MCF 10A (cell line): ENCODE measurements at regions not wholly inside any gene's neighbourhood (a gene's known extent, or its start where the extent isn't known, plus 50 kb on each side); places are given as distances from the start of the nearest gene placed in this dataset.

ENCODE experiments used
- BruUV-seq: library from RNA; stranded (reverse); fragments of 400-500 nt; replicated peaks from 2 replicates; lab custom pipeline; 2021; lab: Mats Ljungman, UMichigan
- CTCF ChIA-PET: fragments of 300-600 bp; sonication (Branson Sonifier 250); formaldehyde crosslinking; extraction: SDS; loops from one replicate; lab custom pipeline; 2021; ENCODE audit warnings: antibody characterized with exemption, inconsistent platforms; lab: Yijun Ruan, JAX
- POLR2A ChIA-PET: fragments of 300-600, 350-650 bp; sonication (Branson Sonifier 250); formaldehyde crosslinking; extraction: SDS; loops from one replicate; lab custom pipeline; 2020; ENCODE audit warnings: antibody characterized with exemption, inconsistent platforms; lab: Yijun Ruan, JAX
- DNase-seq: peaks from one replicate; pipeline ENCODE4 v3.0.0-alpha.2; 2018; ENCODE audit not compliant: unreplicated experiment
- H3K27ac Mint-ChIP-seq: one replicate; pipeline ENCODE4 v1.8.0; 2022; ENCODE audit warnings: mild to moderate bottlenecking, low read depth, mixed read lengths; ENCODE audit not compliant: unreplicated experiment
- H3K27me3 Mint-ChIP-seq: one replicate; pipeline ENCODE4 v1.8.0; 2022; ENCODE audit warnings: mixed read lengths; ENCODE audit not compliant: insufficient read depth, unreplicated experiment
- H3K36me3 Mint-ChIP-seq: one replicate; pipeline ENCODE4 v1.8.0; 2022; ENCODE audit warnings: mild to moderate bottlenecking, moderate library complexity, mixed read lengths; ENCODE audit not compliant: insufficient read depth, unreplicated experiment
- H3K4me1 Mint-ChIP-seq: one replicate; pipeline ENCODE4 v1.8.0; 2022; ENCODE audit warnings: mixed read lengths; ENCODE audit not compliant: insufficient read depth, unreplicated experiment
- H3K4me3 Mint-ChIP-seq: one replicate; pipeline ENCODE4 v1.8.0; 2022; ENCODE audit warnings: mild to moderate bottlenecking, moderate library complexity, mixed read lengths; ENCODE audit not compliant: unreplicated experiment
- H3K9me3 Mint-ChIP-seq: one replicate; pipeline ENCODE4 v1.8.0; 2022; ENCODE audit warnings: mixed read lengths; ENCODE audit not compliant: unreplicated experiment
- CTCF ChIP-seq: fragments of 200-600 bp; IDR thresholded peaks from one replicate; pipeline ENCODE4 v1.8.0; 2022; ENCODE audit warnings: antibody characterized with exemption, mild to moderate bottlenecking; ENCODE audit not compliant: unreplicated experiment
- intact Hi-C: fragments of 100-400 bp; cut with micrococcal nuclease; formaldehyde crosslinking; loops from 2 replicates; pipeline ENCODE4 v1.14.1; 2022

- no peak for DNase-seq
- POLR2A ChIA-PET: no interaction called here
- Mint-ChIP-seq H3K4me1 (no peaks in the 10 kb centered on the region), H3K36me3 (no peaks in the 10 kb centered on the region), H3K4me3 (no peak overlapping the region), H3K27ac (no peak overlapping the region), H3K27me3 (no peaks in the 10 kb centered on the region), H3K9me3 (no peaks in the 10 kb centered on the region)
- no TSS peak for BruUV-seq
- no peak for TF ChIP-seq CTCF
- CTCF ChIA-PET: interaction anchor here (0.6 kb wide), 1 partner anchor 35 kb away, joined by 7 read pairs; no protein-coding TSS in a partner anchor
- intact Hi-C loops: no loop called here
Observed at GRCh38 chr5:81908044-81908443, 63.8 kb upstream of the ATG10 start.

- H3K9me3 Mint-ChIP-seq: no peaks in the 10 kb centered on the region
- intact Hi-C loops: no loop called here
- POLR2A ChIA-PET: no interaction called here
- no peaks in the 10 kb centered on the region for H3K27me3 Mint-ChIP-seq
- H3K4me1 Mint-ChIP-seq: no peaks in the 10 kb centered on the region
- H3K4me3 Mint-ChIP-seq: no peak overlapping the region
- no peak overlapping the region for H3K27ac Mint-ChIP-seq
- no peak for TF ChIP-seq CTCF
- BruUV-seq: no TSS peak
- no peaks in the 10 kb centered on the region for H3K36me3 Mint-ChIP-seq
- CTCF ChIA-PET: interaction anchor here (0.8 kb wide), 1 partner anchor 22 kb away, joined by 3 read pairs; no protein-coding TSS in a partner anchor
- DNase-seq: no peak
Observed at GRCh38 chr5:81907012-81907635, 64.7 kb upstream of the ATG10 start.

GRCh38 chr5:81906086-81906485 is 65.7 kb upstream of the ATG10 start:
- no peak for DNase-seq
- no peaks in the 10 kb centered on the region for H3K27me3 Mint-ChIP-seq
- H3K4me1 Mint-ChIP-seq: no peaks in the 10 kb centered on the region
- CTCF ChIA-PET: interaction anchor here (0.8 to 1.0 kb wide), 2 partner anchors 21 to 49 kb away, joined by 3 to 5 read pairs; no protein-coding TSS in a partner anchor
- no peak for TF ChIP-seq CTCF
- no peak overlapping the region for H3K27ac Mint-ChIP-seq
- no peaks in the 10 kb centered on the region for H3K9me3 Mint-ChIP-seq
- no peak overlapping the region for H3K4me3 Mint-ChIP-seq
- intact Hi-C loops: no loop called here
- BruUV-seq: no TSS peak
- POLR2A ChIA-PET: interaction anchor here (0.7 kb wide), 1 partner anchor 42 kb away, joined by 3 read pairs; no protein-coding TSS in a partner anchor
- peaks cover 6% of the 10 kb centered on the region for H3K36me3 Mint-ChIP-seq

- BruUV-seq: no TSS peak
- no peak for DNase-seq
- no peak for TF ChIP-seq CTCF
- Mint-ChIP-seq H3K4me1 (no peaks in the 10 kb centered on the region), H3K27ac (no peak overlapping the region), H3K9me3 (no peaks in the 10 kb centered on the region), H3K36me3 (peaks cover 6% of the 10 kb centered on the region), H3K4me3 (no peak overlapping the region), H3K27me3 (no peaks in the 10 kb centered on the region)
- POLR2A ChIA-PET: interaction anchor here (0.6 kb wide), 1 partner anchor 49 kb away, joined by 4 read pairs; no protein-coding TSS in a partner anchor
- intact Hi-C loops: no loop called here
- CTCF ChIA-PET: interaction anchor here (0.6 kb wide), 1 partner anchor 312 kb away, joined by 3 read pairs; no protein-coding TSS in a partner anchor
Observed at GRCh38 chr5:81904861-81905260, 67.0 kb upstream of the ATG10 start.
